ENCODE measurements at regions not wholly inside any gene's neighbourhood (a gene's known extent, or its start where the extent isn't known, plus 50 kb on each side); places are given as distances from the start of the nearest gene placed in this dataset.

- CTCF ChIA-PET: no interaction called here
- RAD21 ChIA-PET (ENCODE audit: unreplicated experiment): no interaction called here
- no peak overlapping the region for H3K4me3 ChIP-seq
- no peak overlapping the region for H3K9ac ChIP-seq (ENCODE audit: control insufficient read depth, insufficient read depth, low read length)
- 75% methylated on average over 2 of the region's 2 CpGs for WGBS (ENCODE audit: insufficient coverage, insufficient replicate concordance, low lambda C conversion rate, missing lambda C conversion rate)
- peaks cover 1% of the 10 kb centered on the region; the same call in 1 of the 3 replicates for H3K9me3 ChIP-seq (replicated peaks; ENCODE audit: control insufficient read depth, insufficient read depth, low read length)
- no TSS peak for BruUV-seq (replicated peaks)
- H3K79me2 ChIP-seq (ENCODE audit: control insufficient read depth, insufficient read depth, low read length): no peaks in the 10 kb centered on the region
- H3K4me2 ChIP-seq (ENCODE audit: control insufficient read depth, insufficient read depth): no peak overlapping the region
- no peak overlapping the region for H3K27ac ChIP-seq (ENCODE audit: control insufficient read depth, insufficient read depth)
- DNase-seq (ENCODE audit: low read depth, low spot score): no peak
- in situ Hi-C loops (cut with MboI) (no loop called here), intact Hi-C loops (cut with micrococcal nuclease; ENCODE audit: unreplicated experiment) (no loop called here)
- no peaks in the 10 kb centered on the region for H4K20me1 ChIP-seq (ENCODE audit: control insufficient read depth, insufficient read depth)
- no peak overlapping the region for H2AFZ ChIP-seq (ENCODE audit: control insufficient read depth, low read depth, low read length)
- no peak for ATAC-seq
- SMC1A ChIA-PET (ENCODE audit: uncharacterized antibody, unreplicated experiment): no interaction called here
- no peaks in the 10 kb centered on the region for H3K27me3 ChIP-seq (replicated peaks in 1 of 2; ENCODE audit: control insufficient read depth in 2 of 2, insufficient read depth in 2 of 2, low read length in 1 of 2)
- no peaks in the 10 kb centered on the region for H3K36me3 ChIP-seq (ENCODE audit: control insufficient read depth in 2 of 2, insufficient read depth in 2 of 2, low read length in 1 of 2)
- no peak for TF ChIP-seq ZNF622 (IDR thresholded peaks at IDR 0.05)
- TF ChIP-seq SIN3A (IDR thresholded peaks at IDR 0.05; ENCODE audit: low read depth, low read length): no peak
- no peak for TF ChIP-seq SRF (IDR thresholded peaks at IDR 0.05; ENCODE audit: low read depth in 2 of 2, low read length in 2 of 2)
- TF ChIP-seq ZNF384 (IDR thresholded peaks at IDR 0.05; ENCODE audit: borderline replicate concordance, low read depth, low read length): no peak
- no peak for TF ChIP-seq LARP7 (IDR thresholded peaks at IDR 0.05)
- TF ChIP-seq STAT3 (IDR thresholded peaks at IDR 0.05; ENCODE audit: low read depth, low read length): no peak
- TF ChIP-seq FOS (IDR thresholded peaks at IDR 0.05; ENCODE audit: borderline replicate concordance, extremely low read depth, insufficient read length): no peak
- no peak for TF ChIP-seq JUND (IDR thresholded peaks at IDR 0.05; ENCODE audit: low read depth, low read length)
- TF ChIP-seq PML (IDR thresholded peaks at IDR 0.05; ENCODE audit: low read length): no peak
- no peaks in the 10 kb centered on the region for H3K4me1 ChIP-seq (ENCODE audit: control insufficient read depth, insufficient read depth, low read length)
- POLR2A ChIA-PET: no interaction called here
- no peak for FAIRE-seq
Observed at GRCh38 chr12:92528097-92528496, 174.7 kb upstream of the PLEKHG7 start.

GRCh38 chr12:92524489-92524888 lies 178.3 kb upstream of the PLEKHG7 start:
- Histone ChIP-seq H3K4me2 (ENCODE audit: control insufficient read depth, insufficient read depth) (no peak overlapping the region), H2AFZ (ENCODE audit: control insufficient read depth, low read depth, low read length) (peak overlapping the region; percentile 33; the same call in 1 of the 2 replicates), H3K4me1 (ENCODE audit: control insufficient read depth, insufficient read depth, low read length) (no peaks in the 10 kb centered on the region), H3K4me3 (no peak overlapping the region), H3K9ac (ENCODE audit: control insufficient read depth, insufficient read depth, low read length) (no peak overlapping the region), H3K27me3 (replicated peaks in 1 of 2; ENCODE audit: control insufficient read depth in 2 of 2, insufficient read depth in 2 of 2, low read length in 1 of 2) (no peaks in the 10 kb centered on the region), H3K79me2 (ENCODE audit: control insufficient read depth, insufficient read depth, low read length) (no peaks in the 10 kb centered on the region), H3K27ac (ENCODE audit: control insufficient read depth, insufficient read depth) (no peak overlapping the region), H4K20me1 (ENCODE audit: control insufficient read depth, insufficient read depth) (no peaks in the 10 kb centered on the region), H3K9me3 (replicated peaks; ENCODE audit: control insufficient read depth, insufficient read depth, low read length) (peaks cover 6% of the 10 kb centered on the region; the same call in 2 of the 3 replicates), H3K36me3 (ENCODE audit: control insufficient read depth in 2 of 2, insufficient read depth in 2 of 2, low read length in 1 of 2) (no peaks in the 10 kb centered on the region)
- ATAC-seq: no peak
- CTCF ChIA-PET: interaction anchor here (0.6 to 3.3 kb wide), 3 partner anchors 8 to 50 kb away, joined by 3 to 18 read pairs (median 3); no protein-coding TSS in a partner anchor
- RAD21 ChIA-PET (ENCODE audit: unreplicated experiment): no interaction called here
- SMC1A ChIA-PET (ENCODE audit: uncharacterized antibody, unreplicated experiment): interaction anchor here (0.7 to 3.7 kb wide), 3 partner anchors 8 to 19 kb away, joined by 3 to 36 read pairs (median 21); no protein-coding TSS in a partner anchor
- no peak for DNase-seq (ENCODE audit: low read depth, low spot score)
- POLR2A ChIA-PET: interaction anchor here (1.2 kb wide), 2 partner anchors 11 to 379 kb away, joined by 3 to 4 read pairs; partner anchors contain the start of gene BTG1
- in situ Hi-C loops (cut with MboI): no loop called here
- intact Hi-C loops (cut with micrococcal nuclease; ENCODE audit: unreplicated experiment): no loop called here
- BruUV-seq (replicated peaks): no TSS peak
- no peak for FAIRE-seq
- 95% methylated on average over 4 of the region's 4 CpGs for WGBS (ENCODE audit: insufficient coverage, insufficient replicate concordance, low lambda C conversion rate, missing lambda C conversion rate)
- no peak for TF ChIP-seq CHD2 (IDR thresholded peaks at IDR 0.05; ENCODE audit: borderline replicate concordance, low read depth, low read length)
- no peak for TF ChIP-seq RBBP5 (conservative IDR thresholded peaks at IDR 0.05)
- no peak for TF ChIP-seq KDM1A (IDR thresholded peaks at IDR 0.05; ENCODE audit: borderline replicate concordance)
- no peak for TF ChIP-seq NBN (IDR thresholded peaks at IDR 0.05)
- no peak for TF ChIP-seq ZNF274 (IDR thresholded peaks at IDR 0.05; ENCODE audit: insufficient read depth, insufficient read length)
- TF ChIP-seq ZBTB4 (CRISPR knock-in tag; IDR thresholded peaks at IDR 0.05): no peak
- no peak for TF ChIP-seq ZSCAN29 (IDR thresholded peaks at IDR 0.05)
- TF ChIP-seq MEF2A (IDR thresholded peaks at IDR 0.05; ENCODE audit: insufficient read depth, low read depth, low read length): no peak
- no peak for TF ChIP-seq SIN3A (IDR thresholded peaks at IDR 0.05; ENCODE audit: low read depth, low read length)
- no peak for TF ChIP-seq TCF3 (IDR thresholded peaks at IDR 0.05; ENCODE audit: borderline replicate concordance, insufficient read depth, low read depth, low read length)
- no peak for TF ChIP-seq MYB (IDR thresholded peaks at IDR 0.05; ENCODE audit: borderline replicate concordance, low read depth, low read length)

Measured in GM12878 (cell line).